MM.1S (cell line): ENCODE measurements at regions not wholly inside any gene's neighbourhood (a gene's known extent, or its start where the extent isn't known, plus 50 kb on each side); places are given as distances from the start of the nearest gene placed in this dataset.

Source experiments
- DNase-seq: peaks from one replicate; pipeline ENCODE4 v3.0.0-alpha.2; 2015
- H2AFZ ChIP-seq: fragments of 300-600 bp; sonication (generic); 2 replicates; pipeline ENCODE4 v1.6.0; 2016; ENCODE audit warnings: antibody characterized with exemption, low read length
- H3F3A ChIP-seq: fragments of 300-600 bp; sonication (generic); 2 replicates; pipeline ENCODE4 v1.6.1; 2016; ENCODE audit warnings: mild to moderate bottlenecking, antibody characterized with exemption, low read length, moderate library complexity, mixed read lengths; ENCODE audit not compliant: insufficient read depth
- H3K27ac ChIP-seq: fragments of 300-600 bp; sonication (generic); 2 replicates; pipeline ENCODE4 v1.5.1; 2016; ENCODE audit warnings: mild to moderate bottlenecking, low read length
- H3K27me3 ChIP-seq: fragments of 300-600 bp; sonication (generic); replicated peaks from 2 replicates; pipeline ENCODE4 v1.6.0; 2016; ENCODE audit warnings: low read length; ENCODE audit not compliant: insufficient read depth
- H3K36me3 ChIP-seq: fragments of 300-600 bp; sonication (generic); replicated peaks from 2 replicates; pipeline ENCODE4 v1.6.1; 2016; ENCODE audit warnings: mild to moderate bottlenecking, low read length, mixed read lengths; ENCODE audit not compliant: insufficient read depth
- H3K4me1 ChIP-seq: fragments of 300-600 bp; sonication (generic); 2 replicates; pipeline ENCODE4 v1.6.1; 2016; ENCODE audit warnings: low read length, mixed read lengths
- H3K4me2 ChIP-seq: fragments of 300-600 bp; sonication (generic); 2 replicates; pipeline ENCODE4 v1.6.0; 2016; ENCODE audit warnings: low read depth, low read length
- H3K4me3 ChIP-seq: fragments of 300-600 bp; sonication (generic); 2 replicates; pipeline ENCODE4 v1.5.1; 2016; ENCODE audit warnings: low read length, mixed read lengths
- H3K79me2 ChIP-seq: fragments of 300-600 bp; sonication (generic); 2 replicates; pipeline ENCODE4 v1.6.1; 2016; ENCODE audit warnings: mixed run types, low read length, mixed read lengths
- H3K9ac ChIP-seq: fragments of 300-600 bp; sonication (generic); 2 replicates; pipeline ENCODE4 v1.6.1; 2016; ENCODE audit warnings: low read length, mixed read lengths
- H3K9me2 ChIP-seq: fragments of 300-600 bp; sonication (generic); replicated peaks from 2 replicates; pipeline ENCODE4 v1.6.1; 2016; ENCODE audit warnings: mild to moderate bottlenecking, low read length, mixed read lengths; ENCODE audit not compliant: insufficient read depth
- H3K9me3 ChIP-seq: fragments of 300-600 bp; sonication (generic); replicated peaks from 2 replicates; pipeline ENCODE4 v1.6.1; 2016; ENCODE audit warnings: mild to moderate bottlenecking, low read length, mixed read lengths; ENCODE audit not compliant: insufficient read depth
- H4K20me1 ChIP-seq: fragments of 300-600 bp; sonication (generic); 2 replicates; pipeline ENCODE4 v1.6.1; 2016; ENCODE audit warnings: mild to moderate bottlenecking, low read length, moderate library complexity, mixed read lengths; ENCODE audit not compliant: insufficient read depth
- EZH2 ChIP-seq: fragments of 300-600 bp; sonication (generic); optimal IDR thresholded peaks from 2 replicates; pipeline ENCODE3; 2017; ENCODE audit warnings: low read depth, mild to moderate bottlenecking, antibody characterized with exemption, low read length, mixed read lengths
- EZH2phosphoT487 ChIP-seq: fragments of 300-600 bp; sonication (generic); IDR thresholded peaks from 2 replicates; pipeline ENCODE4 v1.6.1; 2018; ENCODE audit warnings: antibody characterized with exemption, low read length
- TF ChIP-seq, protein P1 (sequence below): fragments of 300-600 bp; sonication (generic); IDR thresholded peaks from 2 replicates; pipeline ENCODE4 v1.5.1; 2016; ENCODE audit warnings: antibody characterized with exemption, low read length, mixed read lengths

DNA sequence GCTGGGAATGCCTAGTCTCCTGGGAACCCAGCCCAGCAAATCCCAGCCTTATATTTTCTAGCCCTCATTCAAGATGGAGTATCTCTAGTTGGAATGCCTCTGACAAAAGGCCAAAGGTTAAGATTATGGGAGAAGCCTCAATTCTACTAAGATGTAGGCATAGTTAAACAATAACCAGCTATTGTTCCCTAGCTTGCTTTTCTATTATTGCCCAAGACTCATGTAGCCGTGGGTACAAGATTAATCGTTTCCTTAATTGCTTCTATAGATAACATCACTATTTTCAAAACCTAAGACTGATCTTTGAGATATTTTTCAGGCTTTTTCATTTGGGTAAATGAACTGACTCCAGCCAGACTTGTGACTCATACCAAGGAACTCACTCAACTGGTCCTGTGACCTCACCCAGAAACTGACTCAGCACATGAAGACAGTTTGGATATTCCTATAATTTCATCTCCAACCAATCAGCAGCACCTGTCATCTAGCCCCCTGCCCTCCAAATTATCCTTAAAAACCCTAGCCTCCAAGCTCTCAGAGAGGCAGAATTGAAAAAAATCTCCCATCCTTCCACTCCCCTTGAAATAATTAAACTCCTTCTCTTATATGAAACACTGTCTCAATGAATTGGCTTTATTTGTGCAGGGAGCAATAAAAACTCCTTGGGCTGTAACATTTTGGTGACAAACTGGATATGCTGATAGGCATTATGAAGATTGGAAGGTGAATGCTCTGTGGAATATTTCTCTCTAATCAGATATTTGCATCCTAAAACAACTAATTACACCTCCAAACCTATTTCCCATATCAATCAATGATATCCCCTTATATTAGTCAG, 589.0 kb downstream of the C12orf50 start:
- TF ChIP-seq EZH2phosphoT487, result no peak
- TF ChIP-seq, protein P1, sequence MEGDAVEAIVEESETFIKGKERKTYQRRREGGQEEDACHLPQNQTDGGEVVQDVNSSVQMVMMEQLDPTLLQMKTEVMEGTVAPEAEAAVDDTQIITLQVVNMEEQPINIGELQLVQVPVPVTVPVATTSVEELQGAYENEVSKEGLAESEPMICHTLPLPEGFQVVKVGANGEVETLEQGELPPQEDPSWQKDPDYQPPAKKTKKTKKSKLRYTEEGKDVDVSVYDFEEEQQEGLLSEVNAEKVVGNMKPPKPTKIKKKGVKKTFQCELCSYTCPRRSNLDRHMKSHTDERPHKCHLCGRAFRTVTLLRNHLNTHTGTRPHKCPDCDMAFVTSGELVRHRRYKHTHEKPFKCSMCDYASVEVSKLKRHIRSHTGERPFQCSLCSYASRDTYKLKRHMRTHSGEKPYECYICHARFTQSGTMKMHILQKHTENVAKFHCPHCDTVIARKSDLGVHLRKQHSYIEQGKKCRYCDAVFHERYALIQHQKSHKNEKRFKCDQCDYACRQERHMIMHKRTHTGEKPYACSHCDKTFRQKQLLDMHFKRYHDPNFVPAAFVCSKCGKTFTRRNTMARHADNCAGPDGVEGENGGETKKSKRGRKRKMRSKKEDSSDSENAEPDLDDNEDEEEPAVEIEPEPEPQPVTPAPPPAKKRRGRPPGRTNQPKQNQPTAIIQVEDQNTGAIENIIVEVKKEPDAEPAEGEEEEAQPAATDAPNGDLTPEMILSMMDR, result no peak
- no peak for TF ChIP-seq EZH2
- H3K4me2 ChIP-seq, result no peak overlapping the region
- no peaks in the 10 kb centered on the region for H3K79me2 ChIP-seq
- H3K36me3 ChIP-seq, result no peaks in the 10 kb centered on the region
- no peak overlapping the region for H3K27ac ChIP-seq
- H3K9me3 ChIP-seq, result no peaks in the 10 kb centered on the region
- H3K4me3 ChIP-seq, result no peak overlapping the region
- H4K20me1 ChIP-seq, result no peaks in the 10 kb centered on the region
- no peaks in the 10 kb centered on the region for H3F3A ChIP-seq
- H3K4me1 ChIP-seq, result no peaks in the 10 kb centered on the region
- H3K27me3 ChIP-seq, result no peaks in the 10 kb centered on the region
- H2AFZ ChIP-seq, result no peak overlapping the region
- no peak overlapping the region for H3K9ac ChIP-seq
- no peaks in the 10 kb centered on the region for H3K9me2 ChIP-seq
- no peak for DNase-seq

DNA sequence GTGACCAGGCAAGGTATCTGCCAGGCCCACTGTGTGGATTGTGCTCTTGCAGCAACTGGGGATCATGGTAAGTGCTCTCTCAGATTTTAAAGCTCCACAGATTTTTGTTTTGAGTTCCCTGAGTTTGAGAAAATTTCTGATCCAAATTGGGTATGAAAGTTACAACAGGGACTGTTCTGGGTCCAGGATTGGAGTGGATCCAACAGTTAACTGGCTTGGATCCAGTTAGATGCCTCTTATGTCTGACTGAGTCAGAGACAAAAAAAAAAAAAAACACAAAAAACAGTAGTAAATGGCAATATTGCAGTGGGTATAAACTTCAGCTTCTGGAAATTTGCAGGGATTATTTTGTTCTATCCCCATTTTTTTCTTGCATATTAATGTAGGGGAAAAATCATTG, 598.8 kb downstream of the C12orf50 start:
- Histone ChIP-seq H3K9ac (no peak overlapping the region), H4K20me1 (no peaks in the 10 kb centered on the region), H3K4me3 (no peak overlapping the region), H3K79me2 (no peaks in the 10 kb centered on the region), H3K36me3 (no peaks in the 10 kb centered on the region), H3K27ac (no peak overlapping the region), H3K9me3 (no peaks in the 10 kb centered on the region), H3K4me1 (no peaks in the 10 kb centered on the region), H3K27me3 (no peaks in the 10 kb centered on the region), H2AFZ (no peak overlapping the region), H3K4me2 (no peak overlapping the region), H3F3A (no peaks in the 10 kb centered on the region), H3K9me2 (no peaks in the 10 kb centered on the region)
- DNase-seq, result no peak
- TF ChIP-seq EZH2, result no peak
- no peak for TF ChIP-seq EZH2phosphoT487
- TF ChIP-seq, protein P1, result no peak

DNA sequence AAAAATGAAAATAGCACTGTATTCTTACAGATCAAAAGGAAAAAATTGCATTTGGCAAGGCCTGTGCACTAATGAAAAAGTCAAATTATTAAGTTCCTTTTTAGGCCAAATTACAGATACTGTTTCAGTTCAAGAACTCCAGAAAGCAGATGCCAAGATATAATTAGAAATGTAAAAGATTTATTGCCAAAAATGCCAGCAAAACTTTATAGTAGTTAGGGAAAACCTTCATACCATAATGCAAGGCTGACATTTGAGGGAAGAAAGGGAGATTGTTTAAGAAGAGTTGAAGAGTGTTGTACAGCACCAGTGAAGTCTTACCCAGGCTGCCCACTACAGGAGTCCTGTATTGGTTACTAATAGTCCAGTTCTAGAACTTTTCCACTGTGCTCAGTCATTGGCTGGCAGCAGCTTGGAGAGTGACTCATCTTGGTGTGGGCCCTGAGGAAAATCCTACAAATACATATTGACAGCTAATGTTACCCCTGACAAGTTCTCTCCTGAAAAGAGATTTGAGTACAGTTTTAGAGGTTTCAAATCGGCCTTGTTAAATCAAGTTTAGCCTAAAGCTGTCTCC, 600.4 kb downstream of the C12orf50 start:
- no peak overlapping the region for H2AFZ ChIP-seq
- DNase-seq, result no peak
- TF ChIP-seq EZH2phosphoT487, result no peak
- TF ChIP-seq, protein P1, result no peak
- TF ChIP-seq EZH2, result no peak

More for the DNA sequence above, 600.4 kb downstream of the C12orf50 start:
- no peaks in the 10 kb centered on the region for H3K27me3 ChIP-seq
- H3F3A ChIP-seq, result no peaks in the 10 kb centered on the region
- H3K9me3 ChIP-seq, result no peaks in the 10 kb centered on the region
- no peaks in the 10 kb centered on the region for H4K20me1 ChIP-seq
- no peaks in the 10 kb centered on the region for H3K9me2 ChIP-seq
- no peaks in the 10 kb centered on the region for H3K36me3 ChIP-seq
- no peaks in the 10 kb centered on the region for H3K79me2 ChIP-seq
- no peak overlapping the region for H3K4me2 ChIP-seq
- H3K9ac ChIP-seq, result no peak overlapping the region
- no peaks in the 10 kb centered on the region for H3K4me1 ChIP-seq
- no peak overlapping the region for H3K4me3 ChIP-seq
- no peak overlapping the region for H3K27ac ChIP-seq
